ENCODE measurements at regions not wholly inside any gene's neighbourhood (a gene's known extent, or its start where the extent isn't known, plus 50 kb on each side); places are given as distances from the start of the nearest gene placed in this dataset.

DNA sequence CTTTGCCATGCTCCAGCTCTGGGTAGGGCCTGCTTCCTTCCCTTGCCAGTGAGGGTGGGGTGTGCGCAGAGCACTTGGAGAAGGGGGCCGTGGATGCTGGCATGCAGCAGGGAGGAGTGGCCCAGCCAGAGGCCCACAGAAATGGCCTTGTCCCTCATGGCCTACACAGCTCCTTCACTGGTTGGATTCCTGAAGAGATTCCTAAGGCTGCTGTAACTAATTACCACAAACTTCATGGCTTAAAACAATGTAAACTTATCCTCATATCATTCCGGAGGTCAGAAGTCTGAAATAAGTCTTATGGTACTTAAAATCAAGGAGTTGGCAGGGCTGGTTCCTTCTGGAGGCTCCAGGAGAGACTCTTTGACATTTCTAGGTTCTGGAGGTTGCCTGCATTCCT is 195.2 kb downstream of the GLI2 start:
- DNase-seq (ENCODE audit: low read depth), result no peak
- no peak overlapping the region for H3K4me3 ChIP-seq (ENCODE audit: low read depth, low read length)
- TF ChIP-seq, protein P1, sequence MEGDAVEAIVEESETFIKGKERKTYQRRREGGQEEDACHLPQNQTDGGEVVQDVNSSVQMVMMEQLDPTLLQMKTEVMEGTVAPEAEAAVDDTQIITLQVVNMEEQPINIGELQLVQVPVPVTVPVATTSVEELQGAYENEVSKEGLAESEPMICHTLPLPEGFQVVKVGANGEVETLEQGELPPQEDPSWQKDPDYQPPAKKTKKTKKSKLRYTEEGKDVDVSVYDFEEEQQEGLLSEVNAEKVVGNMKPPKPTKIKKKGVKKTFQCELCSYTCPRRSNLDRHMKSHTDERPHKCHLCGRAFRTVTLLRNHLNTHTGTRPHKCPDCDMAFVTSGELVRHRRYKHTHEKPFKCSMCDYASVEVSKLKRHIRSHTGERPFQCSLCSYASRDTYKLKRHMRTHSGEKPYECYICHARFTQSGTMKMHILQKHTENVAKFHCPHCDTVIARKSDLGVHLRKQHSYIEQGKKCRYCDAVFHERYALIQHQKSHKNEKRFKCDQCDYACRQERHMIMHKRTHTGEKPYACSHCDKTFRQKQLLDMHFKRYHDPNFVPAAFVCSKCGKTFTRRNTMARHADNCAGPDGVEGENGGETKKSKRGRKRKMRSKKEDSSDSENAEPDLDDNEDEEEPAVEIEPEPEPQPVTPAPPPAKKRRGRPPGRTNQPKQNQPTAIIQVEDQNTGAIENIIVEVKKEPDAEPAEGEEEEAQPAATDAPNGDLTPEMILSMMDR (IDR thresholded peaks at IDR 0.05; ENCODE audit: low read depth, low read length), result no peak
- TF ChIP-seq POLR2A (IDR thresholded peaks at IDR 0.05; ENCODE audit: extremely low read depth, insufficient read length) (no peak), MYC (IDR thresholded peaks at IDR 0.05; ENCODE audit: low read depth, low read length) (no peak)
- TF ChIP-seq, protein P2, sequence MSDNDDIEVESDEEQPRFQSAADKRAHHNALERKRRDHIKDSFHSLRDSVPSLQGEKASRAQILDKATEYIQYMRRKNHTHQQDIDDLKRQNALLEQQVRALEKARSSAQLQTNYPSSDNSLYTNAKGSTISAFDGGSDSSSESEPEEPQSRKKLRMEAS (IDR thresholded peaks at IDR 0.05; ENCODE audit: low read depth, low read length), result no peak

DNA sequence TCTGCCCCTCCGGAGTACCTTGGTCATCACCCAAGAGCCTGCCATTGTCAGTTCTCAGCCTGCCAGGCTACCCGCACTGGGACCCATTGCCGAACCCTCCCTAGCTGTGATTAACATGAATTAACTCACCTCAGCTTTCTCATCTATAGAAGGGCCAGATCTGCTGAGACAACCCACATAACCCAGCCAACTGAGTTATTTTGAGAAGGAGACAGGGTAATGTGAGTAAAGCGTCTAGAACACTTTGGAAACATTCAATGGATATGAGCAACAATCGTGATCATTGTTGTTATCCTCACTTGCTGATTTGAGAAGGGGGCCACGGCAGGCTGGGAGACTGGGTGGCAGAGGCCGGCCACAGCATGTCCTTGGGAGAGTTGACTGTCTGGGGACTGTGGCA is 196.8 kb downstream of the GLI2 start:
- DNase-seq (ENCODE audit: low read depth), result no peak
- H3K4me3 ChIP-seq (ENCODE audit: low read depth, low read length), result no peak overlapping the region
- no peak for TF ChIP-seq MYC (IDR thresholded peaks at IDR 0.05; ENCODE audit: low read depth, low read length)
- no peak for TF ChIP-seq POLR2A (IDR thresholded peaks at IDR 0.05; ENCODE audit: extremely low read depth, insufficient read length)
- TF ChIP-seq, protein P2 (IDR thresholded peaks at IDR 0.05; ENCODE audit: low read depth, low read length), result no peak

DNA sequence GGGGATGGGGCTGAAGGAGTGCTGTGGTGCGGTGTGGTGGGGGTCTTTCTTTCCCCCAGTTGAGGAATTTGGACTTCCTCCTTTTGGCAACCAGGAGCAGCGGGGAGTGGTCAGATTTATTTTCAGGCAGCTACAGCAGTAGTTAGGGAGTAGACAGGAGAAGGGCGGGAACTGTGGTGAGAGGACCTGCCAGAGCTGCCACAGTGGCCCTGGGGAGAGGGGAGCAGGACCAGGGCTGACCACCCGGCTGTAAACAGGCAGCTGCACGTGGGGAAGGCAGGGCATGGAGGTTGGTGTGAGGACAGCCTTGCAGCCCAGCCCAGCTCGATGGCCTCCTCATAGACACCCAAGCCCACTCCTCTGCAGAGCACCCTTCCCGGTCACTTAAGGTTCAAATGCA is 197.2 kb downstream of the GLI2 start:
- H3K4me3 ChIP-seq (ENCODE audit: low read depth, low read length), result no peak overlapping the region
- TF ChIP-seq POLR2A (IDR thresholded peaks at IDR 0.05; ENCODE audit: extremely low read depth, insufficient read length), result no peak
- TF ChIP-seq, protein P2 (IDR thresholded peaks at IDR 0.05; ENCODE audit: low read depth, low read length), result no peak
- TF ChIP-seq, protein P1 (IDR thresholded peaks at IDR 0.05; ENCODE audit: low read depth, low read length), result no peak
- no peak for DNase-seq (ENCODE audit: low read depth)

DNA sequence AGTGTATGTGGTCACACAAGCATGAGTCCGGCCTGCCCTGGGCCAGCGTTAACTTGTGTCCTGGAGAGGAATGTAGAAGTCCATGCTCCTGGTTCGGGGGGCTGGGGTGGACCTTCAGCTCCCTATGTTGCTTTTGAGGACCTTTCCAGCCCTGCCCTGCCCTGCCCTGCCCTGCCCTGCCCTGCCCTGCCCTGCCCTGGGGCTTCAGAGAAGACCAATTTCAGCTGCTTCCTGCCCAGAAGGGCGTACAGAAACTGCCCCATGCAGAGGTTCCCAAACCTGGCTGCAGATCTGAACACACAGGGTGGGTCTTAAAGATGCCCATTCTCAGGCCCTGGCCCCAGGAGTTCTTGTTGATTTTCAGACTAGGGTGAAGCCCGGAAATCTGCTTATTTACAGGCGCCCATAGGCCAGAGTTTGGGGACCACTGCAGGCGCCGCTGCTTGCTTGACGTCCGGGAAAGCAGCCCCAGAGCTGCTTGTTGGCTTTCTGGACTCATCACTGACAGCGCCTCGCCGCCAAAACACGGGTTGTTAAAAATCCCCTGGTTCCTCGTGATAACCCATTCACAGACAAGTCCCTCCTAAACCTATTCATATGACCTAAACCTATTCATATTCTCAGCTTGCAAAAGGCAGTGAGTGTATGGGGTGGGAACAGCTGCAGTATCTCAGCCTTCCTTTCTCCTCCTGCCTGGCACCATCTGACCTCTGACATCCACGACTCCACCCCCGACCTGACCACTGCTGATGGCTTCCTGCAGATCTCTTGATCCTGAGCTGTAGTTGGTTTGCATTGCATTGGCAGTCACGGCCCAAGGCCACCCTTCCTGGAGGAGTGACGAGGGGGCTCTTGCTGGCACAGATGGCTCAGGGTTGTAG is 198.3 kb downstream of the GLI2 start:
- no peak for TF ChIP-seq MYC (IDR thresholded peaks at IDR 0.05; ENCODE audit: low read depth, low read length)
- TF ChIP-seq POLR2A (IDR thresholded peaks at IDR 0.05; ENCODE audit: extremely low read depth, insufficient read length), result no peak
- TF ChIP-seq, protein P2 (IDR thresholded peaks at IDR 0.05; ENCODE audit: low read depth, low read length), result no peak
- TF ChIP-seq, protein P1 (IDR thresholded peaks at IDR 0.05; ENCODE audit: low read depth, low read length), result no peak
- DNase-seq (ENCODE audit: low read depth), result no peak
- H3K4me3 ChIP-seq (ENCODE audit: low read depth, low read length), result no peak overlapping the region

DNA sequence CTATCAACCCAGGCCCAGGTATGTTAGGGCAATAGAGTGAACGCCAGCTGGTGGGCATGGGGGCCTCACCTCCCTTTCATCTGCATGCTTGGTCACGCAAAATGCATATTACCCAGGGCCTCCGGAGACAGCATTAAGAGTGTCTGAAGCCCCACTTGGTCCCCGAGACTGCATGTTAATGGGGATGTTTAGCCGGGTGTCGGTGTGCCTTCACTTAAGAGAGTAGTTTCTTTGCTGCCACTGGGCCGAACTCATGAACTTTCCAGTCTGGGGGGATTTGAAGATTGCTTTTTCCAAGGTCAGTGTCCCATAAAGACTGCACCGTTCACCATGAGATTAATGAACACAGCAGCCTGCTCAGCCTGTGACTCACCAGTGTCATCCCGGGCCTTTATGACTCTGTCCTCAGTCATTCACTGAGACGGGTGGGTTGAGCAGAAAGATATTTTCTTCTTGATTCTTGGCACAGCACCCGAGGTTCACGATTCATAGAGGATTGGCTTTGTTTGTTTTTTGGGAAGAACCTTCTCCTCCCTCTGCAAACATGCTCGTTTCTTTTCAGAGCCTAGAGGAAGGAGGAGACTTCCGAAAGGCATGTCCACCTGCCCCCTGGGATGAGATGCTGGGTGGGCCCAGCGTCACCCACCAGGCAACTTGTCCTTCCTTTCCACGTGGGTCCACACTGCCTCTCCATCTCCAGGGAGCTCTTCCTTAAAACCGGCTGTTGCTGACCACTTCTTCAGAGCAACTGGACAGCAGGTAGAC is 199.1 kb downstream of the GLI2 start:
- no peak for DNase-seq (ENCODE audit: low read depth)
- TF ChIP-seq, protein P2 (IDR thresholded peaks at IDR 0.05; ENCODE audit: low read depth, low read length), result no peak
- no peak for TF ChIP-seq MYC (IDR thresholded peaks at IDR 0.05; ENCODE audit: low read depth, low read length)
- TF ChIP-seq, protein P1 (IDR thresholded peaks at IDR 0.05; ENCODE audit: low read depth, low read length), result no peak
- TF ChIP-seq POLR2A (IDR thresholded peaks at IDR 0.05; ENCODE audit: extremely low read depth, insufficient read length), result no peak
- no peak overlapping the region for H3K4me3 ChIP-seq (ENCODE audit: low read depth, low read length)

Measured in NB4 (cell line).